ENCODE measurements at regions not wholly inside any gene's neighbourhood (a gene's known extent, or its start where the extent isn't known, plus 50 kb on each side); places are given as distances from the start of the nearest gene placed in this dataset.
A peak's percentile ranks its signal among the peaks of the same experiment; 100 is the strongest.
"Not testable (repeated sequence)": the region's sequence is repeated elsewhere in the genome, so short reads cannot be mapped to it uniquely, and the experiment has no call there.

- not testable (repeated sequence) for DNase-seq
These were observed 146.9 kb upstream of the C1QTNF3 start for GRCh38 chr5:34189752-34190411.

GRCh38 chr5:34190466-34190865 is 147.5 kb upstream of the C1QTNF3 start:
- DNase-seq = not testable (repeated sequence)

GRCh38 chr5:34191279-34191744 is 148.3 kb upstream of the C1QTNF3 start:
- DNase-seq = not testable (repeated sequence)

- not testable (repeated sequence) for DNase-seq
These were observed 149.3 kb upstream of the C1QTNF3 start for GRCh38 chr5:34192064-34192922.

GRCh38 chr5:34192923-34193262 is 149.9 kb upstream of the C1QTNF3 start:
- DNase-seq = not testable (repeated sequence)

GRCh38 chr5:34193297-34193696 is 150.3 kb upstream of the C1QTNF3 start:
- not testable (repeated sequence) for DNase-seq

GRCh38 chr5:34193804-34194203 is 150.8 kb upstream of the C1QTNF3 start:
- not testable (repeated sequence) for DNase-seq

- DNase-seq = not testable (repeated sequence)
These were observed 153.1 kb upstream of the C1QTNF3 start for GRCh38 chr5:34196091-34196490.

- DNase-seq = peak; percentile 13
These were observed 162.3 kb upstream of the C1QTNF3 start for GRCh38 chr5:34205347-34205746.

- not testable (repeated sequence) for DNase-seq
These were observed 174.4 kb upstream of the C1QTNF3 start for GRCh38 chr5:34217386-34217785.

- DNase-seq = not testable (repeated sequence)
These were observed 178.5 kb upstream of the C1QTNF3 start for GRCh38 chr5:34221329-34222073.

- not testable (repeated sequence) for DNase-seq
These were observed 180.1 kb upstream of the C1QTNF3 start for GRCh38 chr5:34223158-34223557.

- DNase-seq = not testable (repeated sequence)
These were observed 187.4 kb upstream of the C1QTNF3 start for GRCh38 chr5:34230402-34230801.

GRCh38 chr5:34243802-34244201 is 200.8 kb upstream of the C1QTNF3 start:
- not testable (repeated sequence) for DNase-seq

- DNase-seq = peak; percentile 35
These were observed 201.4 kb upstream of the C1QTNF3 start for GRCh38 chr5:34244281-34245031.

- not testable (repeated sequence) for DNase-seq
These were observed 202.0 kb upstream of the C1QTNF3 start for GRCh38 chr5:34245032-34245394.

GRCh38 chr5:34245813-34246212 is 202.8 kb upstream of the C1QTNF3 start:
- not testable (repeated sequence) for DNase-seq

- DNase-seq = not testable (repeated sequence)
These were observed 215.6 kb upstream of the C1QTNF3 start for GRCh38 chr5:34258598-34258997.

- DNase-seq = not testable (repeated sequence)
These were observed 218.0 kb upstream of the C1QTNF3 start for GRCh38 chr5:34261020-34261419.

GRCh38 chr5:34266151-34266550 is 223.1 kb upstream of the C1QTNF3 start:
- DNase-seq = not testable (repeated sequence)

GRCh38 chr5:34296759-34297158 is 253.7 kb upstream of the C1QTNF3 start:
- not testable (repeated sequence) for DNase-seq

GRCh38 chr5:34329201-34329600 is 286.2 kb upstream of the C1QTNF3 start:
- not testable (repeated sequence) for DNase-seq

Data from suppressor macrophage treated with lipopolysaccharide for 4 hours (primary cell).